GM18505 (cell line): ENCODE measurements at regions not wholly inside any gene's neighbourhood (a gene's known extent, or its start where the extent isn't known, plus 50 kb on each side); places are given as distances from the start of the nearest gene placed in this dataset.
"Not testable (repeated sequence)": the region's sequence is repeated elsewhere in the genome, so short reads cannot be mapped to it uniquely, and the experiment has no call there.

Experiments used
- ATAC-seq: cut with Tn5 transposase; IDR thresholded peaks from one replicate; pipeline ENCODE4 v1.9.1; 2021; ENCODE audit not compliant: unreplicated experiment
- POLR2A ChIP-seq: IDR thresholded peaks from 4 replicates; pipeline ENCODE4 v1.6.1; 2011; ENCODE audit warnings: borderline replicate concordance; ENCODE audit not compliant: insufficient read depth, insufficient read length; ENCODE audit errors: extremely low read depth

DNA sequence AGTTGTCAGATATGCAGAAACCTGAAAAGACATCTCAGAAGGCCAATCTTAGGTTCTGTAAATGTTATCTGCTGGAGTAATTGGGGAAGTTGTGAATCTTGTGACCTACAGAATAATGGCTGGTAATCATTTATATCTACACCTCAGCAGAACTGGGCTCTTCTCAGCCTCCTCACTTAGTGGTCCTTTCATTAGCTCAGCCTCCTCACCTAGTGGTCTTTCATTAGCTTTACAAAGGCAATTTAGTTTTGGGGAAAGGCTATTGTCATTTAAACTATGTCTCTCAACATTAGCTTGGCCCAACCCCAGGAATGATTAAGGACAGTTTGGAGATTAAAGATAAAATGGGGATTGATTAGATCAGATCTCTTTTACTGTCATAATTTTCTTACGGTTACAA, 284.2 kb upstream of the SGCD start:
- no peak for TF ChIP-seq POLR2A
- no peak for ATAC-seq

DNA sequence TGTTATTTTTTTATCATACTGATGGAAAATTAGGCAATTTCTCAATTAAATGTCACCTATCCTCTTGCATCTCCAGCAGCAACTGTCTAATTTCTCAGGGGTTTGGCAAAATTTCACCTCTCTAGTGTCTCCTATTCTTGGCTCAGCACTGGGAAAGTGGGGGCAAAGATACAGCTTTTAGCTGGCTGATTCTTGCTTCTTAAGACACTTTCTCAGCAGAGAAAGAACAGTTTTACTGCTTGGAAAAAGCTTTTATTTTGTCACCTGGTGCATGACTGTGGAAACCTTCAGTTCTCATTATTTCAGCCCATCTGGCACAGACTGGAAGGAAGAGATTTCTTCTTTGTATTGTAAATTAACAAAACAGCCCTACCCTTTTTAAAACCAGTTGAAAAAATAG, 283.6 kb upstream of the SGCD start:
- no peak for ATAC-seq
- TF ChIP-seq POLR2A = no peak

DNA sequence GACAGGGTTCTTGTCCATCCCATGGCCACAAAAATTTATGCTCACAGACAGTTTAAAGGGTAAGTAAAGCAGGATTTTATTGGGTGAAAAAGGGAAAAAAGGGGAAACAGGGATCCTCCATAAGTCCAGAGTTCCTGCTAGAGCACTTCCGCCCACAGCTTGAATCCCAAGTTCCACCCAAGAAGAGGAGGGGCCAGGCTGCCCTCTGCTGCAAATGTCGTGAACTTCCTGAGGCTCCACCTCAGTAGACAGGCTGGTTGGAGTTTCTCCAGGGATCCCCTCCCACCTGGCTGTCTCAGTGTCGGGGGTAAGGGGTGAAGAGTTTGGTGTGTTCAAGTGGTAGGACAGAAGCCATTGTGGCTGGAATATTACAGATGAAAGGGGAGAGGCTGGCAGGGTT, 275.0 kb upstream of the SGCD start:
- TF ChIP-seq POLR2A = no peak
- ATAC-seq = no peak

DNA sequence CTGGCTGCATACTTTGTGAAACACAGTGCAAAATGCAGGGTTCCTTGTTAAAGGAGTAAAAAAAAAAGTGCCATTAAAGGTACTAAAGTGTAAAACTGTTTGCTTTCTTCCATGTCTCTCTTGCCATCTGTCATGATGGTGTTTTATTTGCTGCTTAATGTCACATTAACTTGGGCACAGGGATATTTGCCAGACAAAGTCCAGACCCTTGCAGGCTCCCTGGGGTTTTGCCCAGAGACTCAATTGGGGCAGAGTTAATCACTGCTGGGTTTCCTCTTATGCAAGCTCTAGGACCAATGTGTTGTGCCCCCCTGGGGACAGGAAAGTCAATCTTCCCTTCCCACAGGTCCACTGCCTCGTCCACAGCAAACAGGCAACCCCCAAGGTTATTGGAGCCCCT, 274.3 kb upstream of the SGCD start:
- ATAC-seq = no peak
- TF ChIP-seq POLR2A = no peak

DNA sequence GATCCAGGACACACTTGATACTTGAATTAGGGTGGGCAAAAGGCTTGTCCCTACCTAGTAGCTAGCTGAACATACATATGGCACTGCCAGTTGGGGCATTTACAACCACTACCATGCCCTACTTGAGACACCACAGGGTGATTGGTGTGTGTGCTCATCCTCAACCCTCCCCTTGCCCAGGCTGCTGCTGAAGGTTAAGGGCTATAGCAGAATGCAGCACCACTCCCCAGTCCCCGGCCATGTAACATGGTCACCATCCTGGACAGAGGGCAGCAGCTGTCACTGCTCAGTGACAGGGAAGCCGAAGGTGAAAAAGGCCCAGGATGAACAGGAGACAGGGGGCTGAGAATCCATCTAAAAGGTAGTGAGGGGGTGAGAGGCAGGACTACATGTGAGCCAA, 273.9 kb upstream of the SGCD start:
- TF ChIP-seq POLR2A = no peak
- no peak for ATAC-seq

DNA sequence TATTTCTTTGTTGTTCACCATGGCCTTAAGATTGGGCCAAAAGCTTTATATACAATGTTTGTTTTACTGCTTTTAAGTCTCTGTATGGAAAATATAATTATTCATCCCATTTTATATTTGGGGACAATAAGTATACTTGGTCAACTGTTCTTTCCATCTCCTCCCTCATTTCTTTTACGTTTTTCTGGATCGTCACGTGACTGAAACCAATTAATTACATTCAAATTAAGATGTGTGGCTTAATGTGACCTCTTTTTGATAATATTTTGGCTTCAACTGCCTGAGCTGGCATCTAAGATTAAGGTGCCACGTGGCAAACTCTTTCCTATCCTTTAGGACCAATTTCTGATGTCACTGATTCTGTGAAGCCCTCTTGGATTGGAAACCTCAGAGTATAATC, 250.1 kb upstream of the SGCD start:
- ATAC-seq = no peak
- TF ChIP-seq POLR2A = no peak

DNA sequence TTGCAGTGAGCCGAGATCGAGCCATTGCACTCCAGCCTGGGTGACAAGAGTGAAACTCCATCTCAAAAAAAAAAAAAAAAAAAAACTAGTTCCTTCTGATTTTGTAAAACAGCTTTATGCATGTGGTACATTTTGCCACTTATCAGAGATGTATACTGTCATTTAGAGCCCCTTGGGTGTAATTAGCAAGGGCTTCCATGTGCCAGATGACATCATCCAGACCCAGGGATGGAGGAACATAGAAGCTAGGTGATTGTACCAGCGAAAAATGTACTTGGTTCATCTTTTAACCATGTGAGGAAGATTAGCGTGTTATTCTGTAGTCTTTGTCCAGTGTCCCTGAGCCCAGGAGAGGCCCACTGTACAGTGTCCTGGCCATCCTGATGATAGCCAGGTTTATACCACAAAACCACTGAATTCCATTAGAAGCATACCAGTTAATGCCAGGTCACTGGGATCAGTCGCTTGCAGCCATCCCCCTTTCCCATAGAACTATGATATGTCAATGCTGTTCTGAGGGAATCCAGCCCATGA, 239.3 kb upstream of the SGCD start:
- no peak for ATAC-seq
- TF ChIP-seq POLR2A = no peak

DNA sequence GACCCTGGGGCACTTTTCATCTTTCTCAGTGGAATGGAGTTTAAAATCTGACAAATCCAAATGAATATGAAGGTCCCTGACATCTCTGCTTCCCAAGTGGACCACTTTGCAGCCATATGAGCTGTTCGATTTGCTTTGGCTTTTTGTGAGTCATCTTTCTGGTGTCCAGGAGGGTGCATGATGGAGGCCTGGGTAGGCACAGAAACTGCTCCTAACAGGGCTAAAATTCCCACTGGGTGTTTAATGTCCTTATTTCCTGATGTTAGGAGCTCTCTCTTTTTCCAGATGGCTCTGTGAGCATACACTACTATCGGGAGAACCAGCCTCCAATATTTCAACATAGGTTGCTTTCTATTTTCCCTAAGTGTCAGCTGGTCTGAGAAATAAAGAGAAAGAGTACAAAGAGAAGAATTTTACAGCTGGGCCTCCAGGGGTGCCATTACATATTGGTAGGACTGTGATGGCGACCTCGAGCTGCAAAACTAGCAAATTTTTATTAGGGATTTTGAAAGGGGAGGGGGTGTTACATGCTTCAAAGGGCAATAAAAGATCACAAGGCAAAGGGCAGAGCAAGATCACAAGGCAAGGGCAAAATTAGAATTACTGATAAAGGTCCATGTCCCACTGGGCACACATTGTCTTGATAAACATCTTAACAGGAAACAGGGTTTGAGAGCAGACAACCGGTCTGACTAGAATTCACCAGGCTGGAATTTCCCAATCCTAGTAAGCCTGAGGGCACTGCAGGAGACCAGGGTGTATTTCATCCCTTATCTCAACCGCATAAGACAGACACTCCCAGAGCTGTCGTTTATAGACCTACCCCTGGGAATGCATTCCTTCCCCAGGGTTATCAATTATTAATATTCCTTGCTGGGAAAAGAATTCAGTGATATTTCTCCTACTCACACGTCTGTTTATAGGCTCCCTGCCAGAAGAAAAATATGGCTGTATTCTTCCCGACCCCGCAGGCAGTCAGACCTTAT, 236.7 kb upstream of the SGCD start:
- ATAC-seq = not testable (repeated sequence)

DNA sequence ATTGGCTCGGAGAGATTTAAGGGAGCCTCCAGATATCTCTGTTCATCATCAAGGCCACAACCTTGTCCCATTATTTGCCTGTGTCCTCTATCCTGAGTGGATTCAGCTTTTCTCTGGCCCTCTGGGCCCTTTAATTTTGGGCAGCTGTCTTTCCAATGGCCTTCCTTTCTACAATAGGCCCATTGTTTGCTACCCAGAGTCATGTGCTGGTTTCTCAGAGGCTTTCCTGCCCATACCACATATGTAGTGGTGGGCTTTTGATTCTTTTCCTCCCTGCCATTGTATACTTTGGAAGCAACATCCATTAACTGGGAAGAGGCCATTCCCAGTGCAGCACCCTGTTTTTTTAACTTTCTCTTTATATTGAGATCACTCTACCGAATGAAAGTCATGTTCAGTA, 233.9 kb upstream of the SGCD start:
- TF ChIP-seq POLR2A = no peak
- no peak for ATAC-seq

DNA sequence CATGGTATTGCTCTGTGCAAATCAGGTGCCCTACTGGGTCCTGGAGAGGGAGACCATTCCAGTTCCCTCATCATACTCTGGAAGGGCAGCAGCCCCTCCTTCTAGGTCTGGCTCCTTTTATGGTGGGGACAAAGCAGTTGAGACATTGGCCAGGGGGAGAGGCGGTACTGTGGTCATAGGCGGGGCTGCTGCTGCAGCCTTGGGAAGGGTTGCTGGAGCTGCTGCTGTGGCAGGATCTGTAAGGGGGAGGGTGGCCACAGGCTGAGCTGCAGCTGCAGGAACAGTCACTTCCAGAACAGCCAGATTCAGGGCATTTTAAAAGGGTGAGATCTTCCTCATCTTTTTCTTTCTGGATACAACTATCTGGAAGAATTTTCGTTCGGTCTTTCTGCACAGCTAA, 233.0 kb upstream of the SGCD start:
- no peak for ATAC-seq
- no peak for TF ChIP-seq POLR2A

DNA sequence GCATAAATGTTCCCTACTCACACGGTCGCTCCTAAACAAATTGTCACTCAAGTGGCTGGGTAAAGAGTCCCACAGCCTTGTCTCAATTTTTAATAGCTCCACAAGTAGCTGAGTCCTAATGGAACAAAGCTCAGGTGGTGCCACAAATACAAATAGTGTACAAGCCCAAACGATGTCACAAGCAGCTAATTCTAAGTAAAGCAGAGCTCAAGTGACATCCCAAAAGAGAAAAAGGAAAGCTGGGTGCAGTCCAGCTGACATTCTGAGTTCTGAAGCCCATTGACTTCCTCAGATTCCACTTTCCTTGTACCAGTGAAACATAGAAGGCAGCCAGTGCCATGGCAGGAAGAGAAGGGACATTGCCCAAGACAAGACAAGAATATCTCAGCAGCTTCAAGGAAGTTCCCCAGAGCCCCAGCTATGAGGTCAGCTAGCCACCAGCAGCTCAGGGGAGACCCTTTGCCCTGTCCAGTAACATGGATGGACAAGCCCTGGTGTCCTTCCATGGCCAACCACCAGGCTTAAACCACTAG, 231.2 kb upstream of the SGCD start:
- no peak for TF ChIP-seq POLR2A
- ATAC-seq = no peak

DNA sequence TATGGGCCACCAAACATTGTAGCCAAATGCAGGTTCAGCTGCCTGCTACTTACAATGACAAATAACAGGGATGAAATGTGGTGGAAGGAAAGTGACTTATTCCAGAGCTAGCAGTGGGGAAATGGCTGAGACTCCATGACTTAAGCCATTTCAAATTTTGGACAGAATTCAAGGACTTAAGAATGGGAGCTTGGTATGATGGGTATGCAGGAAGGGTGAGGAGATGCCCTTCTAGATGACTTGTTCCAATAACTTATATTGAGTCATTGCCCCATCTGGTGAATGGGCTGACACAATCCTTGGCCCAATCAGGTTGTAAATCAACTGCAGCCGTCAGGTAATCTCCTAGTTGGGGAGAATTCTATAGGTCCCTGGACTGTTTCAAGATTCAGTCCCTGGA, 230.7 kb upstream of the SGCD start:
- no peak for ATAC-seq
- TF ChIP-seq POLR2A = no peak

DNA sequence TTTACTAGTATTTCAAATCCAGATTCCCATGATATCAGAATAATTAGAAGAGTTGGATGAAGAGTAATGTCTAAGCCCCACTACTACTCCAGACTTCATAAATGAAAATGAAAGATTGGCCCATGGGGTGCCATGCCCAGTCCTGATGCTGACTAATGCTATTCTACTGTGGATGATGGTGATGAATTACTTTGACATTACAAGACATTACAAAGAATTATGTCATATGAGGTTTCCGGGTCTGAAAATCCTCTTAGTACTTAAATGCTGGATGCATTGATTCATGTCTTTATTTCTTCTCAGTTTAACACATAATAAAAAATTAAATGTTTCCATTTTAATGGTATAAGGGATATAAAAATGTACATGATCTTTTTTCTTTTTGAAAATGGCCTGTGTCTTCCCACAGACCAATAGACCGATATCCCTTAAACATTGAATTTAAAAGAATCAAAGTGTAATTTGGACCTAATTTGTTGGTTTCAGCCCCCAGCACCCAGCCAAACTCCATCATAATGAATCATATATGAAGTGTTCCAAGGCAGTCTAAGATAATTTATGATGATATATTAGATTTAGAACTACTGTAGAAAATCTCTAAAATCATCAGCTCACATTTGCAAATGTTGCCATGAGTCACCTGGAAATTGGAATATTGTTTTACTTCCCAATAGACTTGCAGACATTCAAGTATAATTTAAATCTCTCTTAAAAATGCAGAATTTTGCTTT, 223.6 kb upstream of the SGCD start:
- no peak for TF ChIP-seq POLR2A
- no peak for ATAC-seq

DNA sequence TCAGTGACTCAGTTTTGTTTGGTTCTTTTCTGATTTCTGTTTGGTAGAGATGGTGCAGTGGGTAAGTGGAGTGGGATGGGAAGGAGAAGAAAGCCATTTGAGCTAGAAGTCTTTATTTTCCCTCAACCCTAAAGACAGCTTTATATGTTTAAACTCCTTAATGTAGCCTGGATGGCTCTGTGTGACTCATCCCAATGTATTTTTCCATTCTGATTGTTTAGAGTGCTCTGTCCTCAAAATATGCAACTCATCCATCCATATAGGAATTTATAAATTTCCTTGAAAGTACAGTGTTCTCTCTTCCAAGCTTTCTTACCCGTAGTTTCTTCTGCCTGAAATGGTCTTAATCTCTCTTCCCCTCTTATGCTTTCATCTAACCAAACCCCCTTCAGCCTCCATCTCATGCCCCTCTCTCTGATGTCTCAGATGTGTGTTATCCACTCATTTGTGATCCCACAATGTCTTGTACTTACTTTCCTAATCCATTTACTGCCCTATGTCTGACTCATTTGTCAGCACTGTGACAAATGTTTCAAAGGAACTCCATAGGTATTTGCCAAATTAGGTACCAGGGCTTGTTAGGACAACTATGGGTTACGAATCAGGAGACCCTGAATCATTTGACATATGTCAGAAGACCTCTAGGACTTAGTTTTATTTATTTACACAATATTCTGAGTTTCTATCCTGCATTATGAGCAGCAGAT, 217.5 kb upstream of the SGCD start:
- TF ChIP-seq POLR2A = no peak
- ATAC-seq = no peak

DNA sequence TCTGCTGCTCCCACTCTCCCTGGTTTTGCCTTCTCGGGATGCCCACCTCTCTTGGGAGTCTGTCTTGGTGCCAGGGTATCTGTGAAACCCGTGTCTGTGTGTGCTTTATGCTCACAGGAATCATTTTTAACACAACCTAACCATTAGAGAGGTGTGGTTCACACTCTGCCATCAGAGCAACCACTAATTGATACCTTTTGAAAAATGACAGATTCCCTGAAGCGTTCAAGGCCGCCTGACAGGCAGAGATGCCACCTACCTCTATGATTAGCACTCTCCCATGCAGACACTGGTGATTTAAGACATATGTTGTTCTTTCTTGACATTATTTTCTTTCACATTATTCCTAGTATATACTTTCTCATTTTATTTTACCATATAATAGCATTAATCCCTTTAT, 207.3 kb upstream of the SGCD start:
- no peak for ATAC-seq
- no peak for TF ChIP-seq POLR2A
